ENCODE measurements at regions not wholly inside any gene's neighbourhood (a gene's known extent, or its start where the extent isn't known, plus 50 kb on each side); places are given as distances from the start of the nearest gene placed in this dataset.

- no TSS peak for BruUV-seq (replicated peaks)
- intact Hi-C loops (cut with micrococcal nuclease; ENCODE audit: unreplicated experiment): no loop called here
- H3K4me2 ChIP-seq (ENCODE audit: low read depth, low read length): no peak overlapping the region
- DNase-seq (ENCODE audit: low spot score): no peak
- H4K20me1 ChIP-seq (ENCODE audit: insufficient read depth, low read length): no peaks in the 10 kb centered on the region
- H3K36me3 ChIP-seq (replicated peaks in 1 of 2; ENCODE audit: control insufficient read depth in 1 of 2, insufficient read depth in 2 of 2, low read length in 2 of 2): no peaks in the 10 kb centered on the region
- peaks cover 3% of the 10 kb centered on the region; the same call in 1 of the 2 replicates for H3K4me1 ChIP-seq (ENCODE audit: insufficient read depth, low read length)
- TF ChIP-seq NR2F1 (CRISPR knock-in tag; IDR thresholded peaks at IDR 0.05) (no peak), ZNF251 (CRISPR knock-in tag; IDR thresholded peaks at IDR 0.05) (no peak), ZSCAN25 (CRISPR knock-in tag; IDR thresholded peaks at IDR 0.05) (no peak), ZNF614 (CRISPR knock-in tag; IDR thresholded peaks at IDR 0.05; ENCODE audit: borderline replicate concordance) (no peak), FOXM1 (CRISPR knock-in tag; IDR thresholded peaks at IDR 0.05) (no peak), JDP2 (CRISPR knock-in tag; IDR thresholded peaks at IDR 0.05; ENCODE audit: borderline replicate concordance) (no peak), ZMYM3 (CRISPR knock-in tag; IDR thresholded peaks at IDR 0.05) (no peak), ZMAT5 (CRISPR knock-in tag; IDR thresholded peaks at IDR 0.05; ENCODE audit: borderline replicate concordance, low read depth) (no peak), ZNF367 (CRISPR knock-in tag; IDR thresholded peaks at IDR 0.05; ENCODE audit: borderline replicate concordance) (no peak), NFE2 (CRISPR knock-in tag; IDR thresholded peaks at IDR 0.05) (no peak), NFE2L2 (IDR thresholded peaks at IDR 0.05; ENCODE audit: low read length) (no peak), ZC3H13 (CRISPR knock-in tag; IDR thresholded peaks at IDR 0.05) (no peak), HOXA3 (CRISPR knock-in tag; IDR thresholded peaks at IDR 0.05) (no peak)
- H3K79me2 ChIP-seq (ENCODE audit: insufficient read depth, low read length): no peaks in the 10 kb centered on the region
- CTCF ChIA-PET (ENCODE audit: low intra/inter-chr PET ratio, low total read pairs): no interaction called here
- in situ Hi-C loops (cut with HindIII; ENCODE audit: extremely low pct_ligation_motif_present, low pct_unique_long_range_greater_than_20kb): no loop called here
- H3K9ac ChIP-seq (ENCODE audit: insufficient read depth, low read depth, low read length): no peak overlapping the region
- ATAC-seq: no peak
- H3K27ac ChIP-seq (ENCODE audit: extremely low read length, insufficient read depth, low read length): no peak overlapping the region
- H2AFZ ChIP-seq (ENCODE audit: low read length): no peak overlapping the region
- 0 out of 5 replicates have a peak, but pooled peaks cover 0 to 5% of the 10 kb centered on the region in 2 experiments for H3K27me3 ChIP-seq (ENCODE audit: control insufficient read depth in 1 of 2, insufficient read depth in 2 of 2, low read length in 2 of 2)
- H3K9me3 ChIP-seq (ENCODE audit: low read length): no peaks in the 10 kb centered on the region
- no peak for FAIRE-seq
- no peak overlapping the region for H3K4me3 ChIP-seq (replicated peaks in 1 of 3; ENCODE audit: insufficient read depth in 1 of 3, low read depth in 2 of 3, low read length in 3 of 3)
- POLR2A ChIA-PET: no interaction called here
- 10% methylated on average over 4 of the region's 4 CpGs for WGBS (ENCODE audit: low lambda C conversion rate)
These were observed 84.9 kb downstream of the EDEM1 start for GRCh38 chr3:5272387-5272786.
